Esophagus squamous epithelium (tissue), 5 donors: ENCODE measurements at regions not wholly inside any gene's neighbourhood (a gene's known extent, or its start where the extent isn't known, plus 50 kb on each side); places are given as distances from the start of the nearest gene placed in this dataset.

Experiments used
- DNase-seq: peaks from one replicate; lab custom pipeline; 2025; lab: John Stamatoyannopoulos, UW
- H3K27ac ChIP-seq, 4 donors: fragments of 200-600 bp; sonication (generic); one replicate each; pipeline ENCODE4 v1.5.1; 2016 to 2019; ENCODE audit warnings: mild to moderate bottlenecking in 1 of 4
- H3K27me3 ChIP-seq, 4 donors: fragments of 200-600 bp; sonication (generic); 1 replicate in 3 of 4; 2 replicates in 1 of 4; pipeline versions ENCODE4 v1.5.1 to v1.6.0; 2017 to 2021; ENCODE audit warnings: antibody characterized with exemption in 1 of 4
- H3K36me3 ChIP-seq, 3 donors: fragments of 200-600 bp; sonication (generic); one replicate each; pipeline ENCODE4 v1.5.1; 2016 to 2019
- H3K4me1 ChIP-seq, 3 donors: fragments of 200-600 bp; sonication (generic); one replicate each; pipeline ENCODE4 v1.5.1; 2017 to 2019
- H3K4me3 ChIP-seq, 4 donors: fragments of 200-600 bp; sonication (generic); 1 replicate in 3 of 4; 2 replicates in 1 of 4; pipeline ENCODE4 v1.5.1; 2016 to 2019; ENCODE audit warnings: mild to moderate bottlenecking in 2 of 4, moderate library complexity in 1 of 4
- H3K9me3 ChIP-seq, 3 donors: fragments of 200-600 bp; sonication (generic); one replicate each; pipeline ENCODE4 v1.5.1; 2016 to 2019
- POLR2A ChIP-seq, 4 donors: fragments of 450-650 bp; IDR thresholded peaks; one replicate each; pipeline ENCODE4 v1.6.1; 2017; ENCODE audit warnings: antibody characterized with exemption in 4 of 4, mild to moderate bottlenecking in 4 of 4, moderate library complexity in 3 of 4
- WGBS, 2 donors: methylation state at CpG; one replicate each; pipeline ENCODE4 v1.1.5; 2018; 5-methylcytosine and 5-hydroxymethylcytosine counted together
- intact Hi-C: fragments of 100-400 bp; cut with DNase I; formaldehyde crosslinking; loops from one replicate; pipeline ENCODE4 v1.15.0; 2022
- TF ChIP-seq, protein P1 (sequence below), 6 experiments: fragments of 450-650 bp in 4 of 6; fragments of 200-600 bp in 2 of 6; sonication (generic) in 2 of 6; IDR thresholded peaks; one replicate each; pipeline ENCODE4 v1.5.1; 2016 to 2019; ENCODE audit warnings: antibody characterized with exemption in 6 of 6, mild to moderate bottlenecking in 4 of 6, moderate library complexity in 4 of 6
- donor health status: DM: yes; HTN: yes; CAD: no.

DNA sequence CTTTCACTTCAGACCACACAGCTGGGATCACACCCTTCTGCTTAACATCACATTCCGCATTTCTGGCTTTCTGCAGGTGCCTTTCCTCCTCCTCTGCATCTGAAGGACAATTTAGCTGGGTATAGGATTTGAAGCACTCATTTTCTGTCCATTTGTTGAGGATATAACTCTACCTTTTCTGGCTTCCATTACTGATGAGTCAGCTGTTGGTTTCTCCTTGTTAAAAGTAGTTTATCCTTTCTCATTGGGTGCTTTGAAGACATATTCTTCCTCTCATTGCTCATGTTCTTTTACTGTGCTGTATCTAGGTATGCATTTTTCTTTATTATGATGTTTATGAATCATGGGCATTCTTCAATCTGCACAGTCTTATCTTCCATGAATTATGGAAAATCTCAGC lies 199.3 kb upstream of the SOX1 start:
- intact Hi-C loops: no loop called here
- DNase-seq: no peak
- peaks cover 0 to 15% (median 0%) of the 10 kb centered on the region in 4 donors for H3K27me3 ChIP-seq
- no peak overlapping the region for H3K4me3 ChIP-seq
- no peaks in the 10 kb centered on the region for H3K36me3 ChIP-seq
- WGBS, 2 donors: 62 to 71% methylated on average over 1 of the region's 1 CpG
- H3K4me1 ChIP-seq: no peaks in the 10 kb centered on the region
- no peak for TF ChIP-seq POLR2A (IDR thresholded peaks at IDR 0.05)
- TF ChIP-seq, protein P1, sequence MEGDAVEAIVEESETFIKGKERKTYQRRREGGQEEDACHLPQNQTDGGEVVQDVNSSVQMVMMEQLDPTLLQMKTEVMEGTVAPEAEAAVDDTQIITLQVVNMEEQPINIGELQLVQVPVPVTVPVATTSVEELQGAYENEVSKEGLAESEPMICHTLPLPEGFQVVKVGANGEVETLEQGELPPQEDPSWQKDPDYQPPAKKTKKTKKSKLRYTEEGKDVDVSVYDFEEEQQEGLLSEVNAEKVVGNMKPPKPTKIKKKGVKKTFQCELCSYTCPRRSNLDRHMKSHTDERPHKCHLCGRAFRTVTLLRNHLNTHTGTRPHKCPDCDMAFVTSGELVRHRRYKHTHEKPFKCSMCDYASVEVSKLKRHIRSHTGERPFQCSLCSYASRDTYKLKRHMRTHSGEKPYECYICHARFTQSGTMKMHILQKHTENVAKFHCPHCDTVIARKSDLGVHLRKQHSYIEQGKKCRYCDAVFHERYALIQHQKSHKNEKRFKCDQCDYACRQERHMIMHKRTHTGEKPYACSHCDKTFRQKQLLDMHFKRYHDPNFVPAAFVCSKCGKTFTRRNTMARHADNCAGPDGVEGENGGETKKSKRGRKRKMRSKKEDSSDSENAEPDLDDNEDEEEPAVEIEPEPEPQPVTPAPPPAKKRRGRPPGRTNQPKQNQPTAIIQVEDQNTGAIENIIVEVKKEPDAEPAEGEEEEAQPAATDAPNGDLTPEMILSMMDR (IDR thresholded peaks at IDR 0.05): no peak
- H3K9me3 ChIP-seq: no peaks in the 10 kb centered on the region
- no peak overlapping the region for H3K27ac ChIP-seq

DNA sequence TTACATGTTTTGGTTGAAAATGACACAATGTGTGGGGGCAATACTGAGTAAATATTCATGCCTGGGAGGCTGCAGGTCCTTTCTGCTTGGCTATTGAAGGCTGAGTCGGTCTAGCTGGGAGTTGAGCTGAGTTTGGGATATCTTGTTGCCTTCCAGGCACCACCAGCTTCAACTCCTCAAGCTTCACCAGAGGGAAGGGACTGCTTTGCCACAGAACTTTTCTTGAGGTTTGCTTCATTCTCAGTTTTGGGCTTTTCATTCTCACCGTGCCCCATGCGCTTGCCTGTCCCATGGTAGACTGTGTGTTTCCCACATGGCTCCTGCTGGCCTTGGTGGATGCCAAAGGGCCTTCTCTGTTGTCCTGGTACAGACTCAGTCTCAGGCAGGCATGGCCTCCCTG lies 198.2 kb upstream of the SOX1 start:
- intact Hi-C loops: no loop called here
- 86 to 91% methylated on average over 3 of the region's 3 CpGs for WGBS, 2 donors
- TF ChIP-seq POLR2A (IDR thresholded peaks at IDR 0.05): no peak
- TF ChIP-seq, protein P1 (IDR thresholded peaks at IDR 0.05): no peak

DNA sequence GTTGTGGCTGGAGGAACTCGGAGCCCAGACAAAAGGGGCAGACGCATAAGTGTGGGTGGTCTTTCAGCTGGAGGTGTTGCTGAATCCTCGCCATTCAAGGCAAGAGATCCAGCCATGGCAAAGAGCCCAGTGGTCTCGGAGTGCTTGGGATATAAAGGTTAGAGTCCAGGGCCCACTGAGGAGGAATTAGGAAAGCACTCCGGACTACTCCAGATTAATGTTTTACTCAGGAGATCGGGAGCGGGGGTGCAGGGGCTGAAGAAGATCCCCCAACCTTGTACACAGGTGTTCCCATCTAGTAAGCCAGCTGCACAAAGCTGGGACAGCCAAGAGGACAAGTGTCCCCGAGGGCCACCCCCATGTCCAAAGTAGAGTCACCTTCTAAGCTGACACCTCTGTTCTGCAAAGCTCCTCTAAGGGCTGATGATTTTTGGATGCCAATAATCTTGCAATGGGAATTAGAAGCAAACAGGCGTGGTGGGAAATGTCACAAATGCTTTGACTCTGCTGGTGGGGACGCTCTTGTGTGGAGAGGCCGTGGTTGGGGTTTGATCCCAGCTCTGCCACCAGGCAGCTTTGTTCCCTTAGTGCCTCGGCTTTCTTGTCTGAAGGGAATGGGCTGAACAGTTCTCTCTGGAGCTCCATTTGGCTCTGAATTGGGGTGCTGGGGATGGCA lies 194.3 kb upstream of the SOX1 start:
- TF ChIP-seq, protein P1 (IDR thresholded peaks at IDR 0.05): no peak
- TF ChIP-seq POLR2A (IDR thresholded peaks at IDR 0.05): no peak
- no peaks in the 10 kb centered on the region for H3K9me3 ChIP-seq

More for the DNA sequence above, 198.2 kb upstream of the SOX1 start:
- Histone ChIP-seq H3K27me3 (peaks cover 0 to 22% (median 0%) of the 10 kb centered on the region in 4 donors), H3K4me3 (no peak overlapping the region), H3K4me1 (no peaks in the 10 kb centered on the region), H3K27ac (no peak overlapping the region), H3K36me3 (no peaks in the 10 kb centered on the region), H3K9me3 (no peaks in the 10 kb centered on the region)
- DNase-seq: no peak

DNA sequence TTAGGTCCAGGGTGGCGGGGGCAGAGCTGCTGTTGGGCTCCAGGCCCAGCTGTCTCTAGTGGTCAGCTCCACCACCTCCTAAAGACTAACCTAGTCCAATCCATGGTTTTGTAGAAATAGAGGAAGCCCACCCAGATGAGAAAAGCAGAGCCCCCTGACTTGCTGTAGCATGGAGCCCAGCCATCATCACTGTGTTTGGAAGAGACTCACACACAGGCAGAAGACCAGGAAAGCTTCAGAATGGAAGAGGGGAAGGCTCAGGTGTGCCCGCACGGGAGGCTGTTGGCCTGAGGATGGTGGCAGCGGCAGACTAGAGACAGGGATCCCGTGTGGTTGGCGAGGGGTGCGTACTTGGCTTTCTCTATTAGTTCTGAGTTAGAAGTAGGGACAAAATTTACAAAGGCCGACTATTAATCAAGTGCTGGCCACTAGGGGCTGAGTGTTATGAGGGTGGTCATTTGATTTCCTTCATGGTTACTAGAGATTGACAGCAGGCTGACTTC lies 193.2 kb upstream of the SOX1 start:
- Histone ChIP-seq H3K4me1 (no peaks in the 10 kb centered on the region), H3K4me3 (no peak overlapping the region), H3K36me3 (no peaks in the 10 kb centered on the region), H3K27ac (no peak overlapping the region), H3K27me3 (peaks cover 0 to 20% (median 0%) of the 10 kb centered on the region in 4 donors), H3K9me3 (no peaks in the 10 kb centered on the region)
- TF ChIP-seq, protein P1 (IDR thresholded peaks at IDR 0.05): no peak
- TF ChIP-seq POLR2A (IDR thresholded peaks at IDR 0.05): no peak
- WGBS, 2 donors: 85 to 94% methylated on average over 8 of the region's 8 CpGs
- intact Hi-C loops: no loop called here
- DNase-seq: no peak

More for the DNA sequence above, 194.3 kb upstream of the SOX1 start:
- intact Hi-C loops: no loop called here
- H3K4me3 ChIP-seq: no peak overlapping the region
- WGBS, 2 donors: 78 to 80% methylated on average over 11 of the region's 12 CpGs
- DNase-seq: no peak
- H3K4me1 ChIP-seq: no peaks in the 10 kb centered on the region
- no peak overlapping the region for H3K27ac ChIP-seq
- peaks cover 0 to 22% (median 0%) of the 10 kb centered on the region in 4 donors for H3K27me3 ChIP-seq
- no peaks in the 10 kb centered on the region for H3K36me3 ChIP-seq

DNA sequence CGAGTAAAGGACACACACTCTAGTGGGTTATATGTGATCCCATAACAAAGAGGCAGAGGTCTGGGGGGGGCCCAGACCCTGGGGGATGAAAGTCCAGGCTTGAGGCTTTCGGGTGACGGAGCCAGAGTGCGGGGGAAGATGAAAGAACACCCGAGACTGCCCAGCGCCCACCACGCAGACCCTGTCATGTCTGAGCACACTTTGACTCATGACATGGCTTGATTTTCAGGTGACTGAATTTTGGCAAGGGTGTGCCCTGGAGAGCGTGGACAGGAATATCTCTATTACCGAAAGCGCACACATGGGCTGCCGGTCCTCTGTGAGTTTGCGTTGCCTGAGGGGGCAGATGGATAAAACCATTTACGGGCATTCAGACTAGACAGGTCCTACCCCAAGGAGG lies 192.0 kb upstream of the SOX1 start:
- DNase-seq: no peak
- H3K9me3 ChIP-seq: no peaks in the 10 kb centered on the region

More for the DNA sequence above, 192.0 kb upstream of the SOX1 start:
- TF ChIP-seq POLR2A (IDR thresholded peaks at IDR 0.05): no peak
- TF ChIP-seq, protein P1 (IDR thresholded peaks at IDR 0.05): no peak
- Histone ChIP-seq H3K36me3 (no peaks in the 10 kb centered on the region), H3K27ac (no peak overlapping the region), H3K4me1 (no peaks in the 10 kb centered on the region), H3K4me3 (no peak overlapping the region), H3K27me3 (peaks cover 0 to 21% (median 0%) of the 10 kb centered on the region in 4 donors)
- intact Hi-C loops: no loop called here
- 76 to 83% methylated on average over 7 to 13 of the region's 13 CpGs for WGBS, 2 donors
